ENCODE measurements at regions not wholly inside any gene's neighbourhood (a gene's known extent, or its start where the extent isn't known, plus 50 kb on each side); places are given as distances from the start of the nearest gene placed in this dataset.

- no peak overlapping the region for H3K4me3 ChIP-seq (ENCODE audit: low read depth, low read length)
- TF ChIP-seq, protein P1, sequence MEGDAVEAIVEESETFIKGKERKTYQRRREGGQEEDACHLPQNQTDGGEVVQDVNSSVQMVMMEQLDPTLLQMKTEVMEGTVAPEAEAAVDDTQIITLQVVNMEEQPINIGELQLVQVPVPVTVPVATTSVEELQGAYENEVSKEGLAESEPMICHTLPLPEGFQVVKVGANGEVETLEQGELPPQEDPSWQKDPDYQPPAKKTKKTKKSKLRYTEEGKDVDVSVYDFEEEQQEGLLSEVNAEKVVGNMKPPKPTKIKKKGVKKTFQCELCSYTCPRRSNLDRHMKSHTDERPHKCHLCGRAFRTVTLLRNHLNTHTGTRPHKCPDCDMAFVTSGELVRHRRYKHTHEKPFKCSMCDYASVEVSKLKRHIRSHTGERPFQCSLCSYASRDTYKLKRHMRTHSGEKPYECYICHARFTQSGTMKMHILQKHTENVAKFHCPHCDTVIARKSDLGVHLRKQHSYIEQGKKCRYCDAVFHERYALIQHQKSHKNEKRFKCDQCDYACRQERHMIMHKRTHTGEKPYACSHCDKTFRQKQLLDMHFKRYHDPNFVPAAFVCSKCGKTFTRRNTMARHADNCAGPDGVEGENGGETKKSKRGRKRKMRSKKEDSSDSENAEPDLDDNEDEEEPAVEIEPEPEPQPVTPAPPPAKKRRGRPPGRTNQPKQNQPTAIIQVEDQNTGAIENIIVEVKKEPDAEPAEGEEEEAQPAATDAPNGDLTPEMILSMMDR (IDR thresholded peaks at IDR 0.05; ENCODE audit: low read depth, low read length, missing control alignments): no peak
- in situ Hi-C loops (cut with HindIII; ENCODE audit: low sequenced_read_pairs): loop anchor here (5.0 kb wide), 2 partner anchors 36 to 44 kb away; no protein-coding TSS in a partner anchor
- no peak for DNase-seq (ENCODE audit: low read depth)
These were observed 95.4 kb upstream of the CCDC28A start for GRCh38 chr6:138678168-138678567.

DNA sequence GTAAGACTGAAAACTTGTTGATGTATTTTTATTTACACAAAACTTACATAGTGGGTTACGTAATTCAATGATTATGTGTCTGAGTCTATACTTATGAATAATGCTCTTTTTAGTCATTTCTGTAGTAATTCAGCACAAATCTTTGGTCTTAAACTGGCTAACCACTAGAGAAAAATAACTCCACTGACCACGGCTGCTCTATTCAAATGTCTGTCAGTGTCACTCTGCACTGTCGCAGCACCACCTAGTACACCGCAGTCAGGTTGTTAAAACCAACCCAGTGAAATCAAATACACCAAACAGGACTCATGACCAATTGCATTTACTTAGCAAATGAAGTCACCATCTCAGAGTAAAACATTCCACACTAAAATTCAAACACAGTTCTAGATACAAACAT is 93.5 kb upstream of the CCDC28A start:
- in situ Hi-C loops (cut with HindIII; ENCODE audit: low sequenced_read_pairs): no loop called here
- no peak overlapping the region for H3K4me3 ChIP-seq (ENCODE audit: low read depth, low read length)
- DNase-seq (ENCODE audit: low read depth): no peak
- TF ChIP-seq, protein P1 (IDR thresholded peaks at IDR 0.05; ENCODE audit: low read depth, low read length, missing control alignments): no peak

DNA sequence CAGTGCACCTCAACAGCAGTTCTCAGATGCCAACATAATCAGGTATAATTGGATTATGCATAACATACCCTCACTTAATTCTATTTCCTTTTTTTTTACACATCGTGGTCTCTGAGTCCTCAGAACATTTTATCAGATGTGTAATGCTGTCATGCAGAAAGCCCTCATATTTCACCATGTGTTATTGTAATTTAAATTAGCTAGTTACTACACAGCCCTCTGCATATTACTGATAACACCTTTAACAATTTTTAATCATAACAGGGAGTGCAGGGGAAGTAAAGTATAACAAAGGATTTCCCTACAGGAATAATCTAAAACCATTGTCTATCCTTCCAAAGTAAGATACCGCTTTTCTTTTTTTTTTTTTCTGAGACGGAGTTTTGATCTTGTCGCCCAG is 91.9 kb upstream of the CCDC28A start:
- TF ChIP-seq, protein P1 (IDR thresholded peaks at IDR 0.05; ENCODE audit: low read depth, low read length, missing control alignments): no peak

GRCh38 chr6:138682704-138683527 is 90.7 kb upstream of the CCDC28A start:
- H3K4me3 ChIP-seq (ENCODE audit: low read depth, low read length): no peak overlapping the region
- in situ Hi-C loops (cut with HindIII; ENCODE audit: low sequenced_read_pairs): no loop called here
- DNase-seq (ENCODE audit: low read depth): no peak
- TF ChIP-seq, protein P1 (IDR thresholded peaks at IDR 0.05; ENCODE audit: low read depth, low read length, missing control alignments): no peak

More for the DNA sequence above, 91.9 kb upstream of the CCDC28A start:
- no peak for DNase-seq (ENCODE audit: low read depth)
- in situ Hi-C loops (cut with HindIII; ENCODE audit: low sequenced_read_pairs): no loop called here
- H3K4me3 ChIP-seq (ENCODE audit: low read depth, low read length): no peak overlapping the region

- no peak overlapping the region for H3K4me3 ChIP-seq (ENCODE audit: low read depth, low read length)
- no peak for DNase-seq (ENCODE audit: low read depth)
- TF ChIP-seq, protein P1 (IDR thresholded peaks at IDR 0.05; ENCODE audit: low read depth, low read length, missing control alignments): no peak
- in situ Hi-C loops (cut with HindIII; ENCODE audit: low sequenced_read_pairs): no loop called here
These were observed 88.3 kb upstream of the CCDC28A start for GRCh38 chr6:138685257-138685656.

GRCh38 chr6:138685781-138686180 is 87.8 kb upstream of the CCDC28A start:
- in situ Hi-C loops (cut with HindIII; ENCODE audit: low sequenced_read_pairs): no loop called here
- TF ChIP-seq, protein P1 (IDR thresholded peaks at IDR 0.05; ENCODE audit: low read depth, low read length, missing control alignments): no peak
- DNase-seq (ENCODE audit: low read depth): no peak
- H3K4me3 ChIP-seq (ENCODE audit: low read depth, low read length): no peak overlapping the region

All from astrocyte of the cerebellum (primary cell).